Neural progenitor cell (in vitro differentiated cells): ENCODE measurements at regions not wholly inside any gene's neighbourhood (a gene's known extent, or its start where the extent isn't known, plus 50 kb on each side); places are given as distances from the start of the nearest gene placed in this dataset.
"Not testable (repeated sequence)": the region's sequence is repeated elsewhere in the genome, so short reads cannot be mapped to it uniquely, and the experiment has no call there.

ENCODE experiments used
- DNase-seq: peaks from one replicate; pipeline ENCODE4 v3.0.0-alpha.2; 2016; ENCODE audit warnings: low spot score
- H2AFZ ChIP-seq: fragments of 200-600 bp; sonication (generic); replicated peaks from 2 replicates; pipeline ENCODE4 v1.6.1; 2016; ENCODE audit warnings: antibody characterized with exemption
- H3F3A ChIP-seq: fragments of 200-600 bp; sonication (generic); 2 replicates; pipeline ENCODE4 v1.6.1; 2016; ENCODE audit warnings: antibody characterized with exemption, low read depth
- H3K27ac ChIP-seq: fragments of 200-600 bp; sonication (generic); 2 replicates; pipeline ENCODE4 v1.5.1; 2016; ENCODE audit warnings: mild to moderate bottlenecking
- H3K27me3 ChIP-seq: fragments of 200-600 bp; sonication (generic); 2 replicates; pipeline ENCODE4 v1.6.1; 2016; ENCODE audit warnings: mild to moderate bottlenecking, moderate library complexity
- H3K36me3 ChIP-seq: fragments of 200-600 bp; sonication (generic); 2 replicates; pipeline ENCODE4 v1.5.1; 2016
- H3K4me1 ChIP-seq: fragments of 200-600 bp; sonication (generic); 2 replicates; pipeline ENCODE4 v1.6.1; 2016; ENCODE audit warnings: mixed run types
- H3K4me2 ChIP-seq: fragments of 200-600 bp; sonication (generic); 2 replicates; pipeline ENCODE4 v1.6.1; 2016
- H3K4me3 ChIP-seq: fragments of 200-600 bp; sonication (generic); 2 replicates; pipeline ENCODE4 v1.5.1; 2016
- H3K79me2 ChIP-seq: fragments of 200-600 bp; sonication (generic); 2 replicates; pipeline ENCODE4 v1.6.1; 2016; ENCODE audit warnings: low read depth
- H3K9ac ChIP-seq: fragments of 200-600 bp; sonication (generic); 2 replicates; pipeline ENCODE4 v1.6.1; 2016
- H3K9me3 ChIP-seq: fragments of 200-600 bp; sonication (generic); 2 replicates; pipeline ENCODE4 v1.5.1; 2016; ENCODE audit warnings: low read depth
- H4K20me1 ChIP-seq: fragments of 200-600 bp; sonication (generic); 2 replicates; pipeline ENCODE4 v1.6.1; 2016; ENCODE audit warnings: low read depth
- H3K27ac Mint-ChIP-seq: 3 replicates; pipeline ENCODE4 v1.8.0; 2021; ENCODE audit warnings: mixed read lengths
- H3K27me3 Mint-ChIP-seq: 2 replicates; pipeline ENCODE4 v1.8.0; 2022; ENCODE audit warnings: low read depth, mild to moderate bottlenecking, inconsistent platforms, moderate library complexity, mixed read lengths; ENCODE audit not compliant: insufficient read depth
- H3K36me3 Mint-ChIP-seq: 3 replicates; pipeline ENCODE4 v1.8.0; 2021; ENCODE audit warnings: mixed read lengths
- H3K4me1 Mint-ChIP-seq: 3 replicates; pipeline ENCODE4 v1.8.0; 2021; ENCODE audit warnings: mixed read lengths
- H3K4me3 Mint-ChIP-seq: 3 replicates; pipeline ENCODE4 v1.8.0; 2021; ENCODE audit warnings: mild to moderate bottlenecking, moderate library complexity, mixed read lengths
- H3K9me3 Mint-ChIP-seq: 3 replicates; pipeline ENCODE4 v1.8.0; 2020; ENCODE audit warnings: mixed read lengths
- CTCF ChIP-seq: fragments of 200-600 bp; sonication (generic); IDR thresholded peaks from 2 replicates; pipeline ENCODE4 v1.5.1; 2017; ENCODE audit warnings: antibody characterized with exemption, mild to moderate bottlenecking
- EZH2 ChIP-seq: fragments of 200-600 bp; sonication (generic); IDR thresholded peaks from 2 replicates; pipeline ENCODE4 v1.6.1; 2017; ENCODE audit warnings: antibody characterized with exemption, mild to moderate bottlenecking, moderate library complexity
- EZH2phosphoT487 ChIP-seq: fragments of 200-600 bp; sonication (generic); IDR thresholded peaks from 2 replicates; pipeline ENCODE4 v1.6.1; 2017; ENCODE audit warnings: antibody characterized with exemption

GRCh38 chr12:67046062-67046461 is 223.1 kb upstream of the CAND1 start:
- Histone ChIP-seq H3K9ac (no peak overlapping the region), H2AFZ (no peak overlapping the region), H4K20me1 (peaks cover 19% of the 10 kb centered on the region), H3K27ac (no peak overlapping the region), H3K36me3 (no peaks in the 10 kb centered on the region), H3K79me2 (peaks cover 22% of the 10 kb centered on the region), H3F3A (no peaks in the 10 kb centered on the region), H3K4me1 (peaks cover 30% of the 10 kb centered on the region), H3K4me2 (peak overlapping the region; percentile 14), H3K27me3 (no peaks in the 10 kb centered on the region), H3K9me3 (no peaks in the 10 kb centered on the region), H3K4me3 (no peak overlapping the region)
- DNase-seq, result no peak
- no peaks in the 10 kb centered on the region for H3K9me3 Mint-ChIP-seq
- H3K27me3 Mint-ChIP-seq, result no peaks in the 10 kb centered on the region
- no peak overlapping the region for H3K27ac Mint-ChIP-seq
- no peak for TF ChIP-seq CTCF
- no peak for TF ChIP-seq EZH2phosphoT487
- TF ChIP-seq EZH2, result no peak
- H3K4me3 Mint-ChIP-seq, result no peak overlapping the region
- H3K4me1 Mint-ChIP-seq, result peaks cover 30% of the 10 kb centered on the region
- peaks cover 6% of the 10 kb centered on the region for H3K36me3 Mint-ChIP-seq

GRCh38 chr12:67047634-67048033 is 221.5 kb upstream of the CAND1 start:
- Mint-ChIP-seq H3K4me3 (no peak overlapping the region), H3K4me1 (peaks cover 26% of the 10 kb centered on the region), H3K36me3 (peaks cover 6% of the 10 kb centered on the region), H3K27me3 (peaks cover 3% of the 10 kb centered on the region), H3K9me3 (no peaks in the 10 kb centered on the region), H3K27ac (no peak overlapping the region)
- Histone ChIP-seq H3K4me3 (no peak overlapping the region), H3K36me3 (no peaks in the 10 kb centered on the region), H3F3A (no peaks in the 10 kb centered on the region), H3K27me3 (no peaks in the 10 kb centered on the region), H3K79me2 (peaks cover 22% of the 10 kb centered on the region), H4K20me1 (peaks cover 19% of the 10 kb centered on the region), H3K9ac (no peak overlapping the region), H3K4me2 (no peak overlapping the region), H3K4me1 (peaks cover 25% of the 10 kb centered on the region), H3K9me3 (no peaks in the 10 kb centered on the region), H3K27ac (no peak overlapping the region), H2AFZ (no peak overlapping the region)
- TF ChIP-seq EZH2phosphoT487 (no peak), EZH2 (no peak), CTCF (no peak)
- DNase-seq, result no peak

- Histone ChIP-seq H3K9ac (no peak overlapping the region), H3K4me3 (no peak overlapping the region), H3K27ac (no peak overlapping the region), H3K79me2 (peaks cover 22% of the 10 kb centered on the region), H3F3A (no peaks in the 10 kb centered on the region), H4K20me1 (peaks cover 11% of the 10 kb centered on the region), H3K36me3 (no peaks in the 10 kb centered on the region), H3K4me1 (peaks cover 18% of the 10 kb centered on the region), H3K27me3 (no peaks in the 10 kb centered on the region), H3K4me2 (no peak overlapping the region), H2AFZ (no peak overlapping the region), H3K9me3 (no peaks in the 10 kb centered on the region)
- no peak for DNase-seq
- H3K27ac Mint-ChIP-seq, result no peak overlapping the region
- TF ChIP-seq EZH2 (no peak), EZH2phosphoT487 (no peak), CTCF (no peak)
- H3K9me3 Mint-ChIP-seq, result no peaks in the 10 kb centered on the region
- peaks cover 9% of the 10 kb centered on the region for H3K36me3 Mint-ChIP-seq
- peaks cover 3% of the 10 kb centered on the region for H3K27me3 Mint-ChIP-seq
- H3K4me1 Mint-ChIP-seq, result peaks cover 21% of the 10 kb centered on the region
- no peak overlapping the region for H3K4me3 Mint-ChIP-seq
Observed at GRCh38 chr12:67048371-67048770, 220.8 kb upstream of the CAND1 start.

- not testable (repeated sequence) for H3K4me3 ChIP-seq, H4K20me1 ChIP-seq, H3K27ac ChIP-seq, DNase-seq, H3K9me3 ChIP-seq, H3K4me2 ChIP-seq, H2AFZ ChIP-seq, H3K4me3 Mint-ChIP-seq, H3K27ac Mint-ChIP-seq, H3K27me3 ChIP-seq, H3K9me3 Mint-ChIP-seq, H3K27me3 Mint-ChIP-seq, H3K36me3 ChIP-seq, H3F3A ChIP-seq, H3K9ac ChIP-seq
- H3K36me3 Mint-ChIP-seq, result peaks cover 10% of the 10 kb centered on the region
- Histone ChIP-seq H3K4me1 (peaks cover 18% of the 10 kb centered on the region), H3K79me2 (peaks cover 18% of the 10 kb centered on the region)
- H3K4me1 Mint-ChIP-seq, result peaks cover 14% of the 10 kb centered on the region
Observed at GRCh38 chr12:67049199-67049598, 220.0 kb upstream of the CAND1 start.
